Raji (cell line): ENCODE measurements at regions not wholly inside any gene's neighbourhood (a gene's known extent, or its start where the extent isn't known, plus 50 kb on each side); places are given as distances from the start of the nearest gene placed in this dataset.

Source experiments
- POLR2A ChIP-seq: IDR thresholded peaks from 2 replicates; pipeline ENCODE4 v1.6.1; 2011; ENCODE audit warnings: low read depth, low read length, control low read depth; ENCODE audit not compliant: insufficient read depth

DNA sequence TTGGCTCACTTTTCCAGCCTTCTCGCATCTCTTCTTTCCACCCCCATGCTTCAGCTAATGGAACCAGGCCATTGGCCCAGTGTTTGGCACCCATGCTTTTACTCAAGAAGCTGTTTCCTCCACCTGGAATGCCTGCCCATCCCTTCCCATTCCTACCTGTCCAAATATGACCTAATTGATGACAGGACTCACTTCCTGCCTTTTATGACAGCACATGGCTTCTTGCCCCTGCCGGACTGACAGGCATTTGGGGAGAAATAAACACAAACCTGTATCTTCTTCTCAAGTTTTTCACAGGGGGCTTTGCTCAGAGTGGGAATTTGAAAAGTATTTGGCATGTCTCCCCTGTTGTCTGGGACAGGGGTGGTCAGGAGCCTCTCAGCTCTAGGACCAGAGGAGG is 120.1 kb downstream of the ABHD5 start:
- TF ChIP-seq POLR2A = no peak

DNA sequence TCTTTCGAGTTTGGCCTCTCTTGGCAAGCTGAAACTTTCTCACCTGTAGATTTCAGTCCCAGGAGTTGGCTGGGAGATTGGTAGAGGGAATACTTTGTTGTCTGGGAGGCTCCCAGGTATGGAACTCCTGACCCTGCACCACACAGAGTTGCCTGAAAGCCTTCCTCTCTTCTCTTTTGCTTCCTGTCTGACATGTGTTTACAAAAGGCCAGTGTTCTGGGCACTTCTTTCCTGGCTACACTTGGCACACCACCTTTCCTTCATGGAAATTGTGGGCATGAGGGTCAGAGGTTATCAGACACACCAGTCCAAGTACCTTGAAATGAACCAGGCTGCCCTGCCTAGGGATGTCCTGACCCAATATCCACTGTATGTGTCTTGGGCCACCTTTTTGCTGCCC is 123.7 kb downstream of the ABHD5 start:
- TF ChIP-seq POLR2A = no peak

DNA sequence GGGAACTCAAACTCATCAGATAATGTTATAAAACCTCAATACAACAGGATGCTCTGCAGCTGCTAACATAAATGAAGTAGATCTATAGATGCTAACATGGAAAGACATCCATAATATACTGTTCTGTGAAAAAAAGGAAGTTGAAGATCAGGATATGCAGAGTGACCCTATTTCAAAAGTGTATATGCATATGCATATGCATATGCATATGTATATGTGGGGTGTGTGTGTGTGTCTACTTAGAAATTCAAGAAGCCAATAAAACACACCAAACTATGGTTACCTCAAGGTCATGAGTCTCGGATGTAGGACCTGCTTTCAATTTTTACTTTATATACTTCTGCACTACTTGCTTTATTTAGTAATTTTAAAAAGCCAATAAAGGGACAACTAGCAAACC is 125.6 kb downstream of the ABHD5 start:
- TF ChIP-seq POLR2A = no peak

DNA sequence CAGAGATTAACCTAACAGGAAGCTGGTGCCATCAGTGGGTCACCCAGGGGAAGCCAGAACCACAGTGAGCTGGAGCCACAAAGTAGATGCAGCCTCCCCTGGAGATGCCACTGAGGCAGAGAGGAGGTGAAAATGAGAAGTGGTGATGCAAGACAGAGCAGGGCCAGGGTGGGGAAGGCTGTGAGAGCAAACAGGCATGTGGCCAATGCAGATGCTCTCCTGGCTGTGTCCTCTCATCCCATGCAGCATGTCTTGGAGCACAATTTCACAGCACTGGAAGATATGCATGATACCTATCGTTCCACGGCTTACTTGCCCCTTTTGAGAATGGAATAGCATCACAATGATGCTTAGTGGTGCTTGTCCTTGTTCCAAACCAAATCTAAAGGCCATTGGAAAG is 126.3 kb downstream of the ABHD5 start:
- TF ChIP-seq POLR2A = no peak

DNA sequence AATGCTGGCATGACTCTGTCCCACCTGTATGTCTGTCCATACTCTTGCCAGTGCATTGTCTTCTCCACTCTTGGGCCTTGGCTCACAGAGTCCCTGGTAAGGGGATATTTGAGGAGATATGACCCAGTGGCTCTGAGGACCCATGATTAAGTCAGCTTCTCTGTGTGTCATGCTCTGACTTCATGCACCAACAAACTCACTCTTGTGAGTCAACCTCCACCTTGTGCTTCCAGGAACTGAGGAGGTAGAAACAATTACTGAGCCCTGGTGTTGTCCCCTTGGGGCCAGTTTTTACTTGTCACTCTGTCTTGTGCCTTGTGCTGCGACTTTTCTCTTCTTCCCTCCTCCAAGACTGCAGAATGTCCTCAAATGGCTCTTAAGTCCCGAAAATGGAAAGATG is 127.1 kb downstream of the ABHD5 start:
- no peak for TF ChIP-seq POLR2A

DNA sequence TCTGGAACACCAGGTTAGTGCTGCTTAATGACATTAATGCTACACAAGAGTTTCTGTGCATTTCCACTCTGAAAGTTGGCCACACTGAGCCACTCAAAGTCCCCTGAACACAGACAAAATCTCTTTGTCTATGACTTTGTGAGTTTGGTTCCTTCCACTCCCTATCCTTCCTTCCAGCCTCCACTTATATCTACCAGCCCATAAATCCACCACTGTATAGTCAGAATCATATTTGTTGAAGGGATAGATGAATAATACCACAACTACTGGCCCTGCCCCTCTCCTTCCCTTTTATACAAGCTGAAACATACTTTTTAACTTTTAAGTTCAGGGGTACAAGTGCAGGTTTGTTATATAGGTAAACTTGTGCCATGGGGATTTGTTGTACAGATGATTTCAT is 127.5 kb downstream of the ABHD5 start:
- no peak for TF ChIP-seq POLR2A

DNA sequence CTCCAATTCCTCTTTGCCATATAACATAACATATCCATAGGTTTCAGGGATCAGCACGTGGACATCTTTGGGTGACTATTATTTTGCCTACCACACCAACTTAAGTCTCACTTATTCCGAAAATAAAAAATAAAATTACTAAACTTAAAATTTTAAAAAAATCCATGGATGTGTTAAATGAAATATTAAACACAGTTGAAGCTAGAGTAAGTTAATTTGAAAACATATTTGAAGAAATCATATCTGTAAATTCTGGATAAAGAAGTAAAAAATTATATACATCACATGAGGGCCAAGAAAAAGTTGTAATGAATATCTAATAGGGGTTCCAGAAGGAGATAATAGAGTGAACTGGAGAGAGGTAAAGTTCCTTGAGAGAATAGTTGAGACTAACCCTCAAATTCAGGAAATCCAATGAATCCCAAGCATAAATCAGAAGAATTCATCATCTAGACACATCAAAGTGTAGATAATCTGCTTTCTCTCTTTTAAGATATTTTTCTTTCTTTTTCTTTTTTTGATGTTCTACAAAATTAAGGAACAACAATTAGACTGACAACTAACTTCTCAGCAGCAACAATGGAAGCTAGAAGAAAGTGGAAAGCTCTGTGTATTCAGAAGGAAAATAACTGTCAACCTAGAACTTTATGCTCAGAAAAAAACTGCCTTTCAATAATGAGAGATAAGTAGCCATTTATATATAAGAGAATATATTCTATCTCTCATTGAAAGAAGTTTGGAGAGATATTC is 147.4 kb downstream of the ABHD5 start:
- TF ChIP-seq POLR2A = no peak

DNA sequence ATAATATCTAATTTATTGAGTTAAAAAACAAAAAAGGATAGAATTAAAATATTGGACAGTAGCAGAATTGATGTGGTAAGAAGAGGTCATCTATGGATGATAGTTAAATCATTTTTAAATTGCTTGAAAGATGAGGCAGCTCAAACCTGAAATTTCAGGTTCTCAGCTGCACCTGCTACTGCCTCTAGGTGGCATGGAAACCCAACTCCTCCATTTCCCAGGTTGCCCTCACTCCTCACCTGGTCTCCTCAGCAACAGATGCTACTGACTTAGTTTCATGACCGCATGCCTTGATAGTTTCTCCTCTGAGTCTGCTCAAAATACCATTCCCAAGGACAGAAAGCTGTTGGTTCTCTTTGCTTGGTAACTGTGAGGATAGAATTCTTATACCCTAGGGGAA is 148.1 kb downstream of the ABHD5 start:
- no peak for TF ChIP-seq POLR2A

DNA sequence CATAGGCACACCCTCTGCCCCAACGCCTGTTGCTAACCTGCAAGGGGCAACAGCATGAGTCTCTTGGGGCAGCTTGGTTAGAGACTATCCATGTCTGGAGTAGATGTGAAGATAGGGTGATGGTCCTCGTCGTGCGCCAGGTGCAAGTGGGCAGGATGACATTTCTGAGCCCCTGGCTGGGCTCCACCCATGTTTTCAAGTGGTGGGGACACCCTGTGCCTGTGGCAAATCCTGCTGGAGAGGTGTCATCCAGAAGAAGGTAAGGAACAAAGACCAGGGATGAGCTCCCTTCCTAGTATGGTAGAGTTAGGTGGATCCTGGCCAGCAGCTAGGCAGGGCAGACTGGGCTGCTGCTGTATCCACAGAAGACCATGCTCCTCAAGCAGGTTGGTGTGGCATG is 152.6 kb downstream of the ABHD5 start:
- TF ChIP-seq POLR2A = no peak

DNA sequence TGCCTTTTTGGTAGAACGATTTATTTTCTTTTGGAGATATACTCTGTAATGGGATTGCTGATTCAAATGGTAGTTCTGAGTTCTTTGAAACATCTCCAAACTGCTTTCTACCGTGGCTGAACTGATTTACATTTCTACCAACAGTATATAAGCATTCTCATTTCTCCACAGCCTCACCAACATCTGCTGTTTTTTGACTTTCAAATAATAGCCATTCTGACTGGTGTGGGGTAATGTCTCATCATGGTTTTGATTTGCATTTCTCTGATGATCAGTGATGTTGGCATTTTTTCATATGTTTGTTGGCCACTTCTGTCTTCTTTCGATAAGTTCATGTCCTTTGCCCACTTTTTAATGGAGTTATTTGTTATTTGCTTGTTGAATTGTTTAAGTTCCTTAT is 154.0 kb downstream of the ABHD5 start:
- TF ChIP-seq POLR2A = no peak

DNA sequence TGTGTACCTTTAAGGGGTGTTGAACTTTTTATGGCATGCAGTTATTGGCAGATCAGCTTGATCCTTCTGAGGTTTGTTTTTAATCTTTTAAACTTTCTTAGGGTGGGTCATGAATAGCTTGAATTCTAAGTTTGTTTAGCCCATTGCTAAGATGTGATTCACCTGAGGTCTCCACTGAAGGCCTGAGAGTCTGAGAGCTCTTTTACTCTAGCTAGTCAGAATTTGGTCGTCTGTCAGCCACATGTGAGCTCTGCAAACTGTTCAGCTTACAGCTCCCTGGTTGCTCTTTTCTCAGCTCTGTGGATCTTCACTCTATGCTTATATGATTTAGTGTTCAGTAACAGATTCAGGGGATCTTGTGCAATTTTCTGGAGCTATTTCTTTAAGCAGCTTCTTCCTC is 161.3 kb downstream of the ABHD5 start:
- TF ChIP-seq POLR2A = no peak

DNA sequence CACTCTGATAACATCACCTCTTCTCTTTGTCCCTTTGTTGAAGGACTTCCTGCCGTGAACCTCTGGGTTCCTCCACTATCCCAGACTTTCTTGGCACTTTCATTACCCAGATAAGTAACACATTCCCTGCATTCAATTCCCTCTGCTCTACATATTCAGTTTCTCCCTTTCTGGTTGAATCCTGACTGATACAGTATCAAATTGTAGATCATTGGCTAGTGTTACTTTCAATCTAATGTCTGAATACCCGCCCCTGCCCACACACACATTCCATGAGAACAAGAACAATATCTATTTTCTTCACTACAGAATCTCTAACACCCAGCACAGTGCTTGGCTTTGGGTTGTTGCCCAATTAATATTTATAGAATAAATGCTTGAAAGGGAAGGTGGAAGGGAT is 163.5 kb downstream of the ABHD5 start:
- no peak for TF ChIP-seq POLR2A

DNA sequence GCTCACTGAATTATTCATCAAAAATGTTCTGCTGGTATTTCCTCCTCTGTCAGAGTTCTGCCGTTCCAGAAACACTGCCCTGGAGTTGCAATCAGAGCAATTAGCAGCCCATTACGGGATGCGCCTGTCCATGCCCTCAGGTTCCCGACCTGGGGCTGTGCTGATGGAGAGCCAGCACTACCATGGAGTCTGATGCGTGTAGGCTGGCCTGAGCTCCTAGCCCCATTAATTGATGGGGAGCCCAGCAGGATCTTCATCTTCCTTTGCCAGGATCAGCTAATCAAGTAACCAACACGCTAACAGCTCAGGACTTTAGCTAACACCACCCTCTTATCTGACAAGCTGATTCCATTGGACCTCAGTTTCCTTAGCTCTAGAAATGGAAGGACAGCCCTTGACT is 164.2 kb downstream of the ABHD5 start:
- TF ChIP-seq POLR2A = no peak

DNA sequence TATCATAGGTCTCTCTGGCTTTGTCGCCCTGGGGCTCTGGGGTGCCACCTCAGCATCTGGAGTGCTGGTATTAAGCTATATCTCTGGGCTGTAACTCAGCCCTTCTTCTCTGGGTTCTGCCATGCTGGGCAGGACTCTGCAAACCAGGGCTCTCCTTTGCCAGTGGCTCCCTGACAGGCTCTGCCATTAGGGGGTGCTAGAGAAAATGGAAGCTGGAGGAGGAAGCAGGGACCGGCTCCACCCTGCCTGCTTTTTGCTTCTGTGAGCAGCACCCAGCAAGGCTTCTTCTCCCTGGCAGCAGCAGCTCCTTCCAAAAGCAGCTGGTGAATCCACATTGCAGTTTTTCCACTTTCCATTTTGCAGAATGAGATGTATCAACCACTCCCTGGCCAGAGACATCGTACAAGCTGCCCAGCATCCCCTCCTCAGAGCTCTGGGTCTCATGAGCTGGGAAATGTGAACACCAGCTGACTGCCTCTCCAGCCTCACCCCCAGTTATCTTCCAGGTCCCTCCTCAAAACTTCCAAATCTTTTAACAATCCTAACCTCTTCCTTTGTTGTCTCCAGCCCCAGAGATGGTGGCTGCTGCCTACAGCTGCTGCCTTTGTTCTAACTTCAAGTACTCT is 165.0 kb downstream of the ABHD5 start:
- TF ChIP-seq POLR2A = no peak

DNA sequence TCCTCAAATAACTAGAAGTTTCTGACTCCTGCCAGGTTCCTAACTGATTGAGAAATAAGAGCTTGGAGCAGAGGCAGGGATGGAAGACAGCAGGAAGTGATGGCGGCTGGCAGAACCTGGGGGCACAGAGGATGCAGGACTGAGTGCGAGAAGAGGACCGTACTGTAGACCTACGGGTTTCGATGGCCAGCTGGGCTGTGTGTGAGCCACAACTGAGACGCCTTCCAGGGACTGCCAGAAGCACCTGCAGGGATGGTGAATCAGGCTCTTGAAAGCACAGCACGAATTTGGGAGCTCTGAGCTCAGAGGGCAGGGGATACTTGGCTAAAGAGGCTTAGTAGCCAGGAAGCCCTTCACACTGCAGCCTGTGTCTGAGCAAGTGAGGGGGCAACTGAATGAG is 165.6 kb downstream of the ABHD5 start:
- TF ChIP-seq POLR2A = no peak

DNA sequence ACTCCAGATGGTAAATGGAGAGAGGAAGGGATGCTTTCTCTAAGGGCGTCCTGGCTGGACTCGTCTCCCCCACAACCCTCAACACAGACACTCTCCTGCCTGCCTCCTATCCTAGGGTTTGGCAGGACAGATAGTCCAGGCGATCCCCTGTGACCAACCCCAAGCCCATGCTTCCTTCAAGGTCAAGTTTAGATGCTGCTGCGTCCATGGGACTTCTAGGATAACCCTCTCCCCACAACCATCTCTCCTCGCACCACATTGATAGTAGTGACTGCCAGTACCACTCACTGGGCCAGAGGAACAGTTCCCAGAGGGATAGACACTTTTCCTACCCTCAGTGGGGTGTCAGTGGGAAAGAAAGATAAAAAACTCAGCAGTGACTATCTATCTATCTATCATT is 166.0 kb downstream of the ABHD5 start:
- TF ChIP-seq POLR2A = no peak
